Transverse colon (tissue), 4 donors: ENCODE measurements at regions not wholly inside any gene's neighbourhood (a gene's known extent, or its start where the extent isn't known, plus 50 kb on each side); places are given as distances from the start of the nearest gene placed in this dataset.

Source experiments
- DNase-seq: peaks from one replicate; pipeline ENCODE4 v3.0.0-alpha.2; 2019
- H3K27ac ChIP-seq, 4 donors: fragments of 200-600 bp; sonication (generic); 2 replicates each; pipeline ENCODE4 v1.5.1; 2016 to 2018; ENCODE audit warnings: inconsistent platforms in 4 of 4
- H3K27me3 ChIP-seq: fragments of 200-600 bp; sonication (generic); 2 replicates; pipeline ENCODE4 v1.5.1; 2017; ENCODE audit warnings: inconsistent platforms
- H3K36me3 ChIP-seq, 4 donors: fragments of 200-600 bp; sonication (generic); 2 replicates each; pipeline ENCODE4 v1.5.1; 2017 to 2019; ENCODE audit warnings: inconsistent platforms in 4 of 4
- H3K4me1 ChIP-seq, 4 donors: fragments of 200-600 bp; sonication (generic); 2 replicates each; pipeline ENCODE4 v1.5.1; 2017 to 2020; ENCODE audit warnings: inconsistent platforms in 4 of 4
- H3K4me3 ChIP-seq, 4 donors: fragments of 200-600 bp; sonication (generic); 1 replicate in 1 of 4; 2 replicates in 3 of 4; pipeline versions ENCODE4 v1.5.1 to v1.6.1; 2017 to 2019; ENCODE audit warnings: inconsistent platforms in 4 of 4
- H3K9me3 ChIP-seq, 2 donors: fragments of 200-600 bp; sonication (generic); 2 replicates each; pipeline ENCODE4 v1.5.1; 2017 to 2019; ENCODE audit warnings: inconsistent platforms in 2 of 2
- EP300 ChIP-seq: sonication (generic); formaldehyde crosslinking; IDR thresholded peaks from one replicate; pipeline ENCODE4 v1.6.1; 2017; ENCODE audit warnings: antibody characterized with exemption, low read depth
- POLR2A ChIP-seq: fragments of 450-650 bp; IDR thresholded peaks from one replicate; pipeline ENCODE4 v1.6.1; 2016; ENCODE audit warnings: antibody characterized with exemption, mild to moderate bottlenecking, moderate library complexity
- POLR2AphosphoS5 ChIP-seq, 3 donors: sonication (generic); formaldehyde crosslinking; IDR thresholded peaks; one replicate each; pipeline ENCODE4 v1.6.1; 2016; ENCODE audit warnings: antibody characterized with exemption in 3 of 3
- WGBS, 2 donors: methylation state at CpG; one replicate each; pipeline ENCODE4 v1.1.5; 2018; ENCODE audit warnings: low coverage in 1 of 2; 5-methylcytosine and 5-hydroxymethylcytosine counted together
- in situ Hi-C, 4 donors: fragments of 200-750 bp; cut with MboI; loops; one replicate each; pipeline versions ENCODE4 v1.15.0 to v1.15.1; 2017; ENCODE audit warnings: low sequenced_read_pairs in 3 of 4, low pct_ligation_motif_present in 1 of 4, low pct_unique_long_range_greater_than_20kb in 1 of 4
- intact Hi-C: fragments of 100-400 bp; cut with DNase I; formaldehyde crosslinking; loops from one replicate; pipeline ENCODE4 v1.15.1; 2023; ENCODE audit warnings: low total_unique reads
- TF ChIP-seq, protein P1 (sequence below), 5 experiments: fragments of 200-600 bp in 3 of 5; fragments of 450-650 bp in 2 of 5; sonication (generic) in 3 of 5; IDR thresholded peaks; 1 replicate in 2 of 5; 2 replicates in 3 of 5; pipeline ENCODE4 v1.5.1; 2016 to 2017; ENCODE audit warnings: antibody characterized with exemption in 5 of 5, inconsistent platforms in 3 of 5, mild to moderate bottlenecking in 2 of 5, moderate library complexity in 1 of 5

DNA sequence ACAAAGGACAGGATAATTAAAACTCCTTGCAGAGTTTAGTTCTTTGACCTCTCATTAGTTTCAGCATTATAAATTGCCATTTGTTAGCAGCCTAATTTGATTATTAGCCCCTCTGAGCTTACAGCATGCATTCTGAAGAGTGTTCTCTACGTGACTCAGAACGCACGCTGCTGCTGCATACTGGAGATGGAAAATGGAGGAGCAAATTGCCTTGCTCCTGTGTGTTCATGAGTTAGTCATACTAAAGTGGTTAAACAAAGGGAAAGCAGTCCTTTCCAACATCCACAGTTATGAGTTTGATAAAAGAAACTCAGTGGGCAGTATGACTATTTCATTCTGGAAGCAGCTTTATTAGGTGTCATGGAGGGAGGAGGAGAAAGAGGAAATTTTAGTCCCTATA, 922.5 kb downstream of the RPA4 start:
- 85% methylated on average over 3 of the region's 3 CpGs; no CpG with 5 or more reads in 1 of the 2 donors for WGBS, 2 donors
- no peaks in the 10 kb centered on the region for H3K36me3 ChIP-seq
- in situ Hi-C loops: no loop called here

DNA sequence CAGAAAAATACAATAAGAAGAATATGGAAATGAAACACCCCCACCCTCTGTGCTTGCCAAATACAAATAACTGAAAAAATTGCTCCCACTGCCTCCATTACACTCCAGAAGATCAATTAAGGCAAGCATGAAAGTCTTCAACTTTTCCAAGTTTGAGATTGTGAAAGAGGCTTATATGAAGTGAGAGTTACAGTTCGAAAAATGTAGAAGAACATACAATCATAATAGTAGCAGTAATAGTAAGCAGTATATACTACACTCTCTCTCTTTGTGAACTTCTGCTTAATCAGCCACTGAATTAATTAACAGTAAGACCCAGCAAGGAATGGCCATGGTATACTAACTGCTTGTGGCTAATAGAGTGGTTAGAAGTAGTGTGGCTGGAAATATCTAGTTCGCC, 923.2 kb downstream of the RPA4 start:
- intact Hi-C loops (no loop called here), in situ Hi-C loops (no loop called here)
- H3K4me1 ChIP-seq: no peaks in the 10 kb centered on the region
- no peak overlapping the region for H3K27ac ChIP-seq
- no peak for DNase-seq
- H3K27me3 ChIP-seq: no peaks in the 10 kb centered on the region
- no peaks in the 10 kb centered on the region for H3K36me3 ChIP-seq
- H3K9me3 ChIP-seq: no peaks in the 10 kb centered on the region
- H3K4me3 ChIP-seq: no peak overlapping the region
- no peak for TF ChIP-seq EP300
- TF ChIP-seq, protein P1, sequence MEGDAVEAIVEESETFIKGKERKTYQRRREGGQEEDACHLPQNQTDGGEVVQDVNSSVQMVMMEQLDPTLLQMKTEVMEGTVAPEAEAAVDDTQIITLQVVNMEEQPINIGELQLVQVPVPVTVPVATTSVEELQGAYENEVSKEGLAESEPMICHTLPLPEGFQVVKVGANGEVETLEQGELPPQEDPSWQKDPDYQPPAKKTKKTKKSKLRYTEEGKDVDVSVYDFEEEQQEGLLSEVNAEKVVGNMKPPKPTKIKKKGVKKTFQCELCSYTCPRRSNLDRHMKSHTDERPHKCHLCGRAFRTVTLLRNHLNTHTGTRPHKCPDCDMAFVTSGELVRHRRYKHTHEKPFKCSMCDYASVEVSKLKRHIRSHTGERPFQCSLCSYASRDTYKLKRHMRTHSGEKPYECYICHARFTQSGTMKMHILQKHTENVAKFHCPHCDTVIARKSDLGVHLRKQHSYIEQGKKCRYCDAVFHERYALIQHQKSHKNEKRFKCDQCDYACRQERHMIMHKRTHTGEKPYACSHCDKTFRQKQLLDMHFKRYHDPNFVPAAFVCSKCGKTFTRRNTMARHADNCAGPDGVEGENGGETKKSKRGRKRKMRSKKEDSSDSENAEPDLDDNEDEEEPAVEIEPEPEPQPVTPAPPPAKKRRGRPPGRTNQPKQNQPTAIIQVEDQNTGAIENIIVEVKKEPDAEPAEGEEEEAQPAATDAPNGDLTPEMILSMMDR (IDR thresholded peaks at IDR 0.05): no peak
- TF ChIP-seq POLR2A: no peak
- no peak for TF ChIP-seq POLR2AphosphoS5 (IDR thresholded peaks at IDR 0.05)
- WGBS, 2 donors: 85% methylated on average over 2 of the region's 2 CpGs; no CpG with 5 or more reads in 1 of the 2 donors

More for the DNA sequence above, 922.5 kb downstream of the RPA4 start:
- no peak for TF ChIP-seq EP300
- TF ChIP-seq POLR2AphosphoS5 (IDR thresholded peaks at IDR 0.05): no peak
- TF ChIP-seq POLR2A: no peak
- TF ChIP-seq, protein P1 (IDR thresholded peaks at IDR 0.05): no peak
- H3K4me3 ChIP-seq: no peak overlapping the region
- H3K9me3 ChIP-seq: no peaks in the 10 kb centered on the region
- no peaks in the 10 kb centered on the region for H3K27me3 ChIP-seq
- no peak for DNase-seq
- no peaks in the 10 kb centered on the region for H3K4me1 ChIP-seq
- no peak overlapping the region for H3K27ac ChIP-seq
- intact Hi-C loops: no loop called here

DNA sequence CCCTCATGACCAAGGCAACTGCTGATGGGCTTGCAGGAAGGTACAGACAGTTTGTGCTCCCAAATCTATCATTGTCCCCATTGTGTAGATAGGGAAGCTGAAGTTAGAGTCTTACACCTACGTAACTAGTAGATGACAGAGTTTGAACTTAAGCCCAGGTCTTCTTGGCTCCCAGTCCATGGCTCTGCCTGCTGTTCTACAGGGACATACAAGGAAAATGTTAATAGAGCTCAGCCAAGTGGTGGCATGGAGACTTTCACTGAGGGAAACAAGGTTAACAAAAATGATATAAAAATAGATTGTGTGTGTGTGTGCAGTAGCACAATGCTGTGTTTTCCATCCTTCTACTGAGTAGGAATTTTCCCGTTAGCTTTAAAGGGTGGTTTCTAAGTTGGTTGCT, 936.5 kb downstream of the RPA4 start:
- intact Hi-C loops: no loop called here

DNA sequence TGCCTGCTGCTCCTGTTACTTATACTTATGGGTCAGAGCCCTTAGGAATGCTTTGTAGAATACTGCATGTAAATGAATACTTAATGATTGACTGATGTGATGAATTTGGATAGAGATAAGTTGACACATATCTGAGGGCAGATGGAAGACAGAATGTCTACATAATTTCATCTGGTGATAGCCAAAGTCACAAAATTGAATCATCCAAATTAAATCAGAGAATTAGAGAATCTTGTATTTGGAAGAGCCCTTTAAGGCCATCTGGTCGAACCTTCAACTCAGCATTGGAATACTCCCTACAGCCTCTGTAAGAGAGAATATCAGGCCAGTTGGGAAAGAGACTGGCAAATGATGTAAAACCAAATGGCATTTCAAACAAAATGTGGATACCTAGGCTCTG, 944.8 kb downstream of the RPA4 start:
- no peak overlapping the region for H3K27ac ChIP-seq
- no peaks in the 10 kb centered on the region for H3K9me3 ChIP-seq
- H3K27me3 ChIP-seq: no peaks in the 10 kb centered on the region
- no peak for TF ChIP-seq POLR2A
- TF ChIP-seq, protein P1 (IDR thresholded peaks at IDR 0.05): no peak
- TF ChIP-seq EP300: no peak
- no peak for TF ChIP-seq POLR2AphosphoS5 (IDR thresholded peaks at IDR 0.05)
- intact Hi-C loops: no loop called here
- H3K4me3 ChIP-seq: no peak overlapping the region
- WGBS, 2 donors: 0 to 100% methylated on average over 1 of the region's 1 CpG
- no peak for DNase-seq
- no peaks in the 10 kb centered on the region for H3K36me3 ChIP-seq
- no peaks in the 10 kb centered on the region for H3K4me1 ChIP-seq
- in situ Hi-C loops: no loop called here

More for the DNA sequence above, 936.5 kb downstream of the RPA4 start:
- Histone ChIP-seq H3K36me3 (no peaks in the 10 kb centered on the region), H3K4me3 (no peak overlapping the region), H3K4me1 (no peaks in the 10 kb centered on the region), H3K27ac (no peak overlapping the region), H3K9me3 (no peaks in the 10 kb centered on the region), H3K27me3 (no peaks in the 10 kb centered on the region)
- WGBS, 2 donors: 73 to 100% methylated on average over 1 to 2 of the region's 2 CpGs
- in situ Hi-C loops: no loop called here
- TF ChIP-seq POLR2A: no peak
- TF ChIP-seq, protein P1 (IDR thresholded peaks at IDR 0.05): no peak
- no peak for TF ChIP-seq EP300
- no peak for TF ChIP-seq POLR2AphosphoS5 (IDR thresholded peaks at IDR 0.05)
- DNase-seq: no peak
